ENCODE measurements at regions not wholly inside any gene's neighbourhood (a gene's known extent, or its start where the extent isn't known, plus 50 kb on each side); places are given as distances from the start of the nearest gene placed in this dataset.

GRCh38 chr12:63415357-63415756 is 252.9 kb downstream of the DPY19L2 start:
- no peak for TF ChIP-seq EP300 (IDR thresholded peaks at IDR 0.05)
- TF ChIP-seq POLR2A (IDR thresholded peaks at IDR 0.05), result no peak
- TF ChIP-seq, protein P1, sequence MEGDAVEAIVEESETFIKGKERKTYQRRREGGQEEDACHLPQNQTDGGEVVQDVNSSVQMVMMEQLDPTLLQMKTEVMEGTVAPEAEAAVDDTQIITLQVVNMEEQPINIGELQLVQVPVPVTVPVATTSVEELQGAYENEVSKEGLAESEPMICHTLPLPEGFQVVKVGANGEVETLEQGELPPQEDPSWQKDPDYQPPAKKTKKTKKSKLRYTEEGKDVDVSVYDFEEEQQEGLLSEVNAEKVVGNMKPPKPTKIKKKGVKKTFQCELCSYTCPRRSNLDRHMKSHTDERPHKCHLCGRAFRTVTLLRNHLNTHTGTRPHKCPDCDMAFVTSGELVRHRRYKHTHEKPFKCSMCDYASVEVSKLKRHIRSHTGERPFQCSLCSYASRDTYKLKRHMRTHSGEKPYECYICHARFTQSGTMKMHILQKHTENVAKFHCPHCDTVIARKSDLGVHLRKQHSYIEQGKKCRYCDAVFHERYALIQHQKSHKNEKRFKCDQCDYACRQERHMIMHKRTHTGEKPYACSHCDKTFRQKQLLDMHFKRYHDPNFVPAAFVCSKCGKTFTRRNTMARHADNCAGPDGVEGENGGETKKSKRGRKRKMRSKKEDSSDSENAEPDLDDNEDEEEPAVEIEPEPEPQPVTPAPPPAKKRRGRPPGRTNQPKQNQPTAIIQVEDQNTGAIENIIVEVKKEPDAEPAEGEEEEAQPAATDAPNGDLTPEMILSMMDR (IDR thresholded peaks at IDR 0.05), result no peak
- TF ChIP-seq POLR2AphosphoS5 (IDR thresholded peaks at IDR 0.05), result no peak

All from suprapubic skin (tissue), 4 donors.